Mammary epithelial cell (primary cell): ENCODE measurements at regions not wholly inside any gene's neighbourhood (a gene's known extent, or its start where the extent isn't known, plus 50 kb on each side); places are given as distances from the start of the nearest gene placed in this dataset.

Experiments used
- CTCF ChIP-seq, 2 donors: IDR thresholded peaks in 1 of 2; conservative IDR thresholded peaks in 1 of 2; 2 replicates each; pipeline ENCODE4 v1.5.1; 2011 to 2012; ENCODE audit warnings: inconsistent platforms in 2 of 2, low read length in 2 of 2, mild to moderate bottlenecking in 2 of 2, control low read depth in 1 of 2, low read depth in 1 of 2; ENCODE audit not compliant: insufficient read depth in 1 of 2; ENCODE audit errors: extremely low read depth in 1 of 2
- EZH2 ChIP-seq: IDR thresholded peaks from 2 replicates; pipeline ENCODE4 v1.6.1; 2012; ENCODE audit warnings: low read length, inconsistent platforms, borderline replicate concordance

GRCh38 chr3:117135207-117135606 lies 425.6 kb downstream of the TUSC7 start:
- TF ChIP-seq EZH2 (no peak), CTCF (conservative IDR thresholded peaks at IDR 0.05 in 1 of 2, IDR thresholded peaks at IDR 0.05 in 1 of 2; ENCODE audit: extremely low read depth in 1 of 2, insufficient read depth in 1 of 2, low read depth in 1 of 2, low read length in 2 of 2) (no peak)
